ENCODE measurements at regions not wholly inside any gene's neighbourhood (a gene's known extent, or its start where the extent isn't known, plus 50 kb on each side); places are given as distances from the start of the nearest gene placed in this dataset.
"Not testable (repeated sequence)": the region's sequence is repeated elsewhere in the genome, so short reads cannot be mapped to it uniquely, and the experiment has no call there.

DNA sequence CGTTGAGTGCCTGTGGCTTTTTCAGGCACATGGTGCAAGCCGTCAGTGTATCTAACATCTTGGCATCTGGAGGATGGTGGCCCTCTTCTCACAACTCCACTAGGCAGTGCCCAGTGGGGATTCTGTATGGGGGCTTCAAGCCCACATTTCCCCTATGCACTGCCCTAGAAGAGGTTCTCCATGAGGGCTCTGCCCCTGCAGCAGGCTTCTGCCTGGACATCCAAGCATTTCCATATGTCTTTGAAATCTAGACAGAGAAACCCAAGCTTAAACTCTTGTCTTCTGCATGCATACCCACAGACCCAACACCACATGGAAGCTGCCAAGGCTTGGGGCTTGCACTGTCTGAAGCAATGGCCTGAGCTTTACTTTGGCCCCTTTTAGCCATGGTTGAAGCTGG is 146.4 kb downstream of the ARL4A start:
- no peak for DNase-seq

DNA sequence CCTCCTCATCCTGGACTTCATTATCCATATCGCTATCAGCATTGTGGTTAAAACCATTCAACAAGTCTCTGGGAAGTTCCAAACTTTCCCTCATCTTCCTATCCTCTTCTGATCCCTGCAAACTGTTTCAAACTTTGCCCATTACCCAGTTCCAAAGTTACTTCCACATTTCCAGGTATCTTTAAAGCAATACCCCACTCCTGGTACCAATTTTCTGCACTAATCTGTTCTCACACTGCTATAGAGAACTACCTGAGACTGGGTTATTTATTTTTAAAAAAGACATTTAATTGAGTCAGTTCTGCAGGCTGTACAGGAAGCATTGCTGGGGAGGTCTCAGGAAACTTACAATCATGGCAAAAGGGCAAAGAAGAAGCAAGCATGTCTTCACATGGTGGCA is 147.3 kb downstream of the ARL4A start:
- no peak for DNase-seq

DNA sequence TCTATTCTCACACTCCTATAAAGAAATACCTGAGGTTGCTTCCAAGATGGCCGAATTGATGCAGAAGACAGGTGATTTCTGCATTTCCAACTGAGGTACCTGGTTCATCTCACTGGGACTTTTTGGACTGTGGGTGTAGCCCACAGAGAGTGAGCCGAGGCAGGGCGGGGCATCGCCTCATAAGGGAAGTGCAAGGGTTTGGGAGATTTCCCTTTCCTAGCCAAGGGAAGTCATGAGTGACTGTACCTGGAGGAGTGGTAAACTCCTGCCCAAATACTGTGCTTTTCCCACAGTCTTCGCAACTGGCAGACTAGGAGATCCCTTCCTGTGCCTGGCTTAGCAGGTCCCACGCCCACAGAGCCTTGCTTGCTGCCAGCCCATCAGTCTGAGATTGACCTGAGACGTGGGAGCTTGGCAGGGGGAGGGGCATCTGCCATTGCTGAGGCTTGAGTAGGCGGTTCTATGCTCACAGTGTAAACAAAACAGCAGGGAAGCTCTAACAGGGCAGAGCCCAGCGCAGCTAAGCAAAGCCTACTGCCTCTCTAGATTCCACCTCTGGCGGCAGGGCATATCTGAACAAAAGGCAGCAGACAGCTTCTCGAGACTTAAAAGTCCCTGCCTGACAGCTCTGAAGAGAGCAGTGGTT is 152.2 kb downstream of the ARL4A start:
- no peak for DNase-seq

DNA sequence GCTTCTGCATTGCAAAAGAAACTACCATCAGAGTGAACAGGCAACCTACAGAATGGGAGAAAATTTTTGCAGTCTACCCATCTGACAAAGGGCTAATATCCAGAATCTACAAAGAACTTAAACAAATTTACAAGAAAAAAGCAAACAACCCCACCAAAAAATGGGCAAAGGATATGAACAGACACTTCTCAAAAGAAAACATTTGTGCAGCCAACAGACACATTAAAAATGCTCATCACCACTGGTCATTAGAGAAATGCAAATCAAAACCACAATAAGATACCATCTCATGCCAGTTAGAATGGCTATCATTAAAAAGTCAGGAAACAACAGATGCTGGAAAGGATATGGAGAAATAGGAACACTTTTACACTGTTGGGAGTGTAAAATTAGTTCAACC is 157.3 kb downstream of the ARL4A start:
- DNase-seq: not testable (repeated sequence)

DNA sequence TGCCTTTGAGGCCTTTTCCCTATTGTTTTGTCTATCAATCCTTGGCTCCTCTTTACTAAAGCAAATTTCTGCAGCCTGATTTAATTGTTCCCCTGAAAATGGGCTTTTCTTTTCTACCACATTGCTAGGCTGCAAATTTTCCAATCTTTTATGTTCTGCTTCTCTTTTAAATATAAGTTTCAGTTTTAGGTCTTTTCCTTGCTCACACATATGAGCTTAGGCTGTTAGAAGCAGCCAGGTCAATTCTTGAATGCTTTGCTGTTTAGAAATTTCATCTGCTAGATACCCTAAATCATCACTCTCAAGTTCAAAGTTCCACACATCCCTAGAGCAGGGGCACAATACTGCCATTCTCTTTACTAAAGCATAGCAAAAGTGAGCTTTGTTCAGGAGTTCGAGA is 159.6 kb downstream of the ARL4A start:
- no peak for DNase-seq

DNA sequence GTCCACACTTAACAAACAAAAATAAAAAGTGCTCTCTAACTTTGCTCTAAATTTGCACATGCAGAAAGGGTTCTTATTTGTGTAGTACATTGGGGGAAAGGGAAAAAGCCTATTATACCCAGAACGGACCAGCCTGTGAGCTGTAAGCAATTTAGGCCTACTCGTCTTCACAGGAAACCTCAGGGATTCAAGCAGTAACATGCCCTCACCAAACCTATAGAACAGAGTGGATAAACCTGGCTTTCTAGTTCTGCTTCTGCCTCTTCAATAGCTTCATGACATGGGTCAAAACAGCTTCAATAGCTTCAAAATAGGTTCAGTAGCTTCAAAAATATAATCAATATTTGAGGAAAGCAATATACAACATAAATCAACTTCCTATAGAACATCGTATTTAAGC is 163.7 kb downstream of the ARL4A start:
- DNase-seq: no peak

DNA sequence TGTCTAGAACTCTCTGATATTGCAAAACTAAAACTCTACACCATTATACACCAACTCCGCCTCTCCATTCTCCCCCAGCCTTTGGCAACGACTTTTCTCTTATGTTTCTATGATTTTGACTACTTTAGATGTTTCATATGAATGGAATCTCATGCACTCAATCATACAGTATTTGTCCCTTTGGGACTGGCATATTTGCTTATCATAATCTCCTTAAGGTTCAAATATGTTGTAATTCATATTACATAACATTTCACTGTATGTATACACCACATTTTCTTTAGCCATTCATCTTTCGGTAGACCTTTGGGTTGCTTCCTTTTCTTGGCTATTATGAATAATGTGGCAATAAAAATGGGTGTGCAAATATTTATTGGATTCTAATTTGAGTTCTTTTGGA is 164.4 kb downstream of the ARL4A start:
- no peak for DNase-seq

DNA sequence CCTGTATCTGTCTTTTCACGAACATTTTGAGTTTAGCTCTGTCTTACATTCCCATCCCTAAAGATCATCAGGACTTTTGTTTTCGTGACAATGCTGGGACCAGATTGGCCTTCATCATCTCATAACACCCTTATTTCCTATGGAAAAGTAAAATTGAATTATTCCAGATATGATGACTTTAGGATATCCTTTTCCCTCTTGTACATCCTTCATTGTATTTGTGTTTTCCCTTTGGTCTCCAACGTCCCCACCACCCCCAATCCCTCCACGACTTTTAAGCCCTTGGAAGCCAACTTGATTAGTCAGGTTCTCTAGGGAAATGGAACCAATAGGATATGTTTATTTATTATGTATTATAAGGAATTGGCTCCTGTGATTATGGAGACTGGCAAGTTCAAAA is 167.6 kb downstream of the ARL4A start:
- no peak for DNase-seq

DNA sequence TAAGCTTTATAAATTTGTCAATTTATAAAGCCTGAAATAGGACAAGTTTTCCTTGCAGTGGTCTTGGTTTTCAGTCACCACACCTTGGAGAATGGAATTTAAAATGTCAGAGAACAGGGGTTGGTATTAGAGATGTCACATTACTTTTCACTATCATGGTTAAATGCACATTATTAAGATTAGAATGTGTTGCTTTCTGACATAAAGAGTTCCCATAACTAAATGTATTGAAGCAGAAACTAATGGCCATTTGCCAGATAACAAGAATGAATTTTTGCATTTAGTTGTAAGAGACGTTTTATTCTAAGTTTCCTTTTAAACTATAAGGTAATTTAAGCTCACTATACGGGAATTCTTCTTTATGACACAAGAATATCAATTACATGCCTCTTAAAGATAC is 172.3 kb downstream of the ARL4A start:
- DNase-seq: no peak

DNA sequence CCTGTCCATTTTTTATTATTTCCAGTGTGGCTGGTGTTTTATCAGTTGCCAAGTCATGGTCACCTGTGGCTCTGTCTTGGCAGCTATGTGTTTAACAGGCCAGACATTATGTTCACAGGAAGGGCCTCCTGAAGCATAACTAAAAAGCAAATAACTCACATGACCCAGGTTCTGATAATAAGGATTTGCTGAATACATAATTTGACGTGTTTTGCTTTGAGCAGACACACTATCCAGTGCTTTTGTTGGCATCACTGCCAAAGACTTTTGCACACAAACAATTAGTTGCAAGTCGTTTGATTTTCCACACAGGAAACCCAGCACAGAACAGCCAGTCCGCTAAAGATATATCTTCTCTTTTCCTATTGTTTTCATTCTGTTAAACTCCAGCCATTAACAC is 173.6 kb downstream of the ARL4A start:
- DNase-seq: no peak

DNA sequence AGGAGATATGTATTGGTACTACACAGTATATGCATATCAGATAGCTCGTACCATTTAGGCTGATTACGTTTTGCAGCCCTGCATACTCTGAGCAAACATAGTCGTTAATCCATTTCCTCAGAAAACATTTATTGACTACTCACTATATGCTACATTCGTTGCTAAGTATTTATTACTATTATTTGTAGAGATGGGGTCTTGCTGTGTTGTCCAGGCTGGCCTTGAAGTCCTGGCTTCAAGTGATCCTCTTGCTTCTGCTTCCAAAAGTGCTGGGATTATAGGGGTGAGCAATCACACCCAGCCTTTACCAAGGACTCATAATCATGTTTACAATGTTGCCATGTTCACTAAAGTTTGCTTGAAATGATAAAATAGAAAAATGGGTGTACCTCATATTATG is 174.7 kb downstream of the ARL4A start:
- no peak for DNase-seq

DNA sequence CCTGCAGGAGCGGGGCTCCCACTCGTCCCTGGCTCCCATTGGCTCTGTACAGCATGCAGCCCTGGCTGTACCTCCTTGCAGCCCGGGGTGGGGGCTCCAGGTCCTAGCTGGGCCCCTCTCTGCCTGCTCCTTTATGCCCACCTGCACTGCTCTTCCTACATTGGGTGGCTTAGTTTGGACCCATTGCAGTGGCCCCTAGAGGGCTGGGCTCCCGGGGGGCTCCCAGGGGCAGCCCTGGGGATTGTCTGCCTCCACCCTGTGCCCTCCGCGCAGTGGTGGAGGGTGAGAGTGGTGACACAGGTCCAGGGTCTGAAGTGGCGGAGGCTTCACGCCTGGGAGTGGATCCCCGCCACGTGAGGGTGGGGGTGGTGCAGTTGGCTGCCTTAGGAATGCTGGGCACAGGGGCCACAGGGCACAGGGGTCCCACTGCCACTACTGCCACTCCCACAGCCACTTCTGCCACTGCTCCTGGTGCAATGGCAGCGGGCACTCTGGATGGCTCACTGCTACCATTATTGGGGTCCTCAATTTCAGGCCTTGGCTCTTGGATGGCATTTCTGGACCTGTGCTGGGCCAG is 177.1 kb downstream of the ARL4A start:
- no peak for DNase-seq

DNA sequence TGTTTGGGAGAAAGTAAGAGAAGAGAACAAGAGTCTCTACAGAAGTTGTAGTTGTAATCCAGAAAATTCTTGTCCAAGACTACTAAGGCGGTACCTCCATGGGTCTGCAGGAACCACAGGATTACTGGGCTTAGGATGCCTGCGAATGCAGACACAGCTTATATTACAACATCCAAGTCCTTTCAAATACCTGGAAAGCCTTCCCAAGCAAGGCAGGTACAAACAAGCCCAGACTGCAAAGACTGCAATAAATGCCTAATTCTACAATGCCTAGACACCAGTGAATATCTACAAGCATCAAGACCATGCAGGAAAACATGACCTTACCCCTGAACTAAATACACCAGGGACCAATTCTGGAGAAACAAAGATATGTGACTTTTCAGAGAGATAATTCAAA is 178.2 kb downstream of the ARL4A start:
- DNase-seq: no peak

DNA sequence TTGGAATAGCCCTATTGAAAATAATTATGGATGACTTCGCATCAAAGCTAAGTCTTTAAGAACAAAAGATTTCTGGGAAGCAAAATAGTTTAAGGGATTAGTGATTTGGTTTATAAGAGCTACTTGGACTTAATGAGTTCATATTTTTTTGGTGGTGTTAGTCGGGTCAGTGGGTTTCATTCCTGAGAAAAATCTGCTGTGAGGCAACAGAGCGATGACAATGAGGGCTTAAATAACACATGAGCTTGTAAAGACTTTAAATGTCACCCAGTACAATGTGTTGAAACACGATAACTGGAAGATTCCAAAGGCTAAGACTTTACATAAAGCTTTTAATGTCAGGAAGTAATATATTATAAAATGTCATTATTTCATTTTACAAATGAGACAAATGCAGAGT is 178.8 kb downstream of the ARL4A start:
- DNase-seq: no peak

DNA sequence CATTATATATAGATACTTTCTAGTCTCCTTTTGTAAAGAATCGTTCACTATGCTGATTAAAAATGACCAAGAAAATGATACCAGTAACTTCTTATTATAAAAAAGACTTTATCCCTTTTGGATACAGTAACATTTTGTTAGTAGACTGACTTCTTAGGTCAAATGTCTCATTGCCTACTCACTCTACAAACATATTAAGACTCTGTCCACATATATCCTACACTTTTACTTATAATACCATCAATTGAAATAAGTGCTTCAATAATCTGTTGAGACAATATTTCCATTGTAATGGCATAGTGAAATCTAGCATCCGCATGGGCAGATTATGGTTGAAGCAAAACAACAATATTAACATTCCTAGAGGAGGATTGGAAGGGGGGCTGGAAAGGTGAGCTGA is 180.6 kb downstream of the ARL4A start:
- no peak for DNase-seq

DNA sequence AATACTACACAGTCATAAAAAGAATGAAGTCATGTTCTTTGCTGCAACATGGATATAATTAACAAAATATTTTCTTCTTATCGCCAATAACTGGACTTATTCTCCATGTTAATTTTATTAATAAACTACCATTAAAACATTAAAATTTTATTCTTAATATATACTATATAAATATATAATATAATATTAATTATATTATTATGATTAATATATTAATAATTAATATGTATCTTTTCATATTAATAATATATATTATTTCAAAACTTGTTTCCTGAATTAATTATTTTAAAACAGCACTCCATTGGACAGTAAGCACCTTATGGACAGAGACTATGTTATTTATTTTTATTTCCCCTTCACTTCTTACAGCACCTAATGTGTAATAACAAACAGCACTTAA is 182.8 kb downstream of the ARL4A start:
- no peak for DNase-seq

DNA sequence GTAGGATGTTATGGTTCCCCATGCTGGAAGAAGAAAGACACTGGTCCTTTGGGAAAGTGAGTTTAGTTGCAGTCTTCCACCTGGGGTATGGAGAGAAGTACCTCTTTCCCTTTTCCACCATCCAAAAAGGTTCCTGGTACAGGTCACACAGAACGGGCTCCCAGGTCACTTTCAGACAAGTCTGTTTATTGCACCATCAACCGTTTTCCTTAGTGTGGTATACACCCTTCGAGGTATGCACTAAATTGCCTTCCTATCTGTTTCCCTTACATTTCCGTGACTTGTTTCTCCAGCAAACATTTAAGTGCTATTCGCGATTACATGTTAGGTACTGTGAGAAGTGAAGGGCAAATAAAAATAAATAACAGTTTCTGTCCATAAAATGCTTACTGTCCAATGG is 185.1 kb downstream of the ARL4A start:
- DNase-seq: no peak

DNA sequence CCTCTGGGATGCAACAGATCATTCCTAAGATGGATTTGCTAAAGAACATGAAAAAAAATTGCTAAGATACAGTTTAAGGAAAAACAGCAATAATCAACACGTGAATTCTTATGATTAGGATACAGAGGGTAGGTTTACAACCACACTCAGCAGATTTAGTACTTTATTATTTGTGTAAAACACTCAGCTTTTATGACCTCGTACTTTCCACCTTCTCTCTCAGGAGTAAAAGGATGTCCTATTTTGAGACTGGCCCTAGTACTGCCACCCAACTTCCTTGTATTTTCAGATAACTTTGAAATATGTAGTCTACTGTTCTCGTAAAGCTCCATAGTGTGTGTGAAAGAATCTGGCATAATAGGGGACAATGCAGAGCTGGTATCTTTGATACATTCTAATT is 186.1 kb downstream of the ARL4A start:
- no peak for DNase-seq

DNA sequence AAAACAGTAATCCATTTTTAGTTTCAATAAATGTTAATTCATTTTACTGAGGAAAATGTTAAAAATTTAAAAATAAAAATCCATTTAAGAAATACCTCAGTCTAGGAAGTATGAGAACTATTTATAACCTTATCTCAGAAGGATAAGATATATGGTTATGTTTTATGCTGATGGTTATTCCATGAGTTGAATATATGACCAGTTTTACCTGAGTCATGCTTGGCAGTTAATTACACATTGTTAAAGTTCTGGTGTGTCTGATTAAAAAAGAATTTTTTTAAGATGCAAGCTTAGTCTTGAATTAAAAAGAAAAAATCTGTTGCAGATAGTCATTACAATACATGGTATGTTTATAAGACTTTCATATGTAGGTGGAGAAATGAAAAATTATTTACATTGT is 191.7 kb downstream of the ARL4A start:
- DNase-seq: no peak

DNA sequence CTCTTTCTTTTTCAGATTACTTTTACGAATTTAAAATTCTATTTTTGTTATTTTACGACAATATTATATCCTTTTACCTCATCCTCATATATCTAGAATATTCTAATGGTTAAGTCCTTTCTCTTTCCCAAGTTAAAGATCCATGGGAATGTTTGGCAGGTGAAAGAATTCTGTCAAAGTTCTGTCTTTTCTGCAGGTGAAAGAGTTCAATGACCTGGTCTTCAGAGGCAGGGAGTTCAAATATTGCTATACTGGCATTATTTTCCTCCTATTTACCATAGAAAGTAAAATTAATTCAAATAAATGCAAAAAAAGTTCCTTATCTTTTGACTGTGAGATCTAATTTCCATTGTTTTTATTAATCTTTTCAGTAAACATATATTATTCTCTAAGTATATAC is 194.3 kb downstream of the ARL4A start:
- no peak for DNase-seq

DNA sequence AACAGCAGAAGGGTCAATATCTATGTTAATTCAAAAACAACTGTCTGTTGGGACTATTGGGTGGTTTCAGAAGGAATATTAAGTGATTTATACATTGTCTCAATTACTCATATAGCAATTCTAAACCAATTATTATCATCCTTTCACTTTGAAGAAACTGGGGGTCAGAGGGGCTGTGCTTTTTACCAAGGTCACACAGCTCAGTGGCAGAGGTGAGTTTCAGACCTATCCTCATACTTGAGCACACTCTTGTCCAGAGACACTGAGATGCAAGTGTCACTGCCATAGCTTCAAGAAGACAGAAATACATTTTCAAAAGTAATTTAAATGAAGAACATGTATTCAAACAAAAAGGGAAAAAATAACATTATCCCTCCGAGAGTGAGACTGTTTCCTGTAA is 195.3 kb downstream of the ARL4A start:
- DNase-seq: no peak

DNA sequence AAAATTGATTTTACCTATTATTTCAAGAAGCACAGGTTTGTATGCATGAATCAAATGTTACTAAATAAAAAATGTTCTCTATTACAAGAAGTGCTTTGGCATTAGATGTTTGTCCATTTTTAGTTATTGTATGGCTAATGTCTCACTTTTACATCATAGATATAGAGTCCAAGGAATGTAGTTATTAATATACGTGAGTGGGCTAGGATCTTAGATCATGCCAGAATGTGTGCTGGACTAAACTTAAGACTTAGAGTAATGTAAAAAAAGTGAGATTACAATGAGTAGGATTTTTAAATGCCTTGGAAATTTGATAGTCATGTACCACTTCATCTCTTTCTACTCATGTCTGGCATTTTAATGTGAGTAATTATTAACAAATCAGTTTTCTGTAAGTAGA is 196.6 kb downstream of the ARL4A start:
- no peak for DNase-seq

DNA sequence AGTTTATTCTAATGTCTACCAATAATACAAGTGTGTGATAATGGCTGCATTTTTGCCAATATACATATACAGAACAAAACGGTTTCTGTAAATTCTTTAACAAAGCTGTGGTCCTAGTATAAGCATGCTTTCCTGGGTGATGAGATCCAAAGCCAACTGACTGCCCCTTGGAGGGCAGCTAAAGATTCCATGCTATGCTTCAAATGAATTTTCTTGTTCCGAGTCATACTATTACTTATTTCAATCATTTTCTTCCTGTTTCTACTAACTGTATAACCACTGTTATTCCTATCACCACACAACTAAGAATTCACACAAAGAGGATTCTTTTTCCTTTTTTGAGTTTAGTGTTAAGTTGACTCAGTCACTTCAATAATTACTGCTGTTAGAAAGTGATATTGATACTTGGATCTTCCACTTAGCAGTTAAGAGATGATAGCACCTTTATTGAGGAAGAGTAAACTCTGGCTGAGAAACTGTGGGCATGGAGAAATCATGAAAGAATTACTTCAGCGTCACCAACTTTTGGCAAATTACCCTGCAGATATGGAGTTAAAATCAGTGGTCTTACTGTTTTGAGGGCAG is 197.5 kb downstream of the ARL4A start:
- no peak for DNase-seq

DNA sequence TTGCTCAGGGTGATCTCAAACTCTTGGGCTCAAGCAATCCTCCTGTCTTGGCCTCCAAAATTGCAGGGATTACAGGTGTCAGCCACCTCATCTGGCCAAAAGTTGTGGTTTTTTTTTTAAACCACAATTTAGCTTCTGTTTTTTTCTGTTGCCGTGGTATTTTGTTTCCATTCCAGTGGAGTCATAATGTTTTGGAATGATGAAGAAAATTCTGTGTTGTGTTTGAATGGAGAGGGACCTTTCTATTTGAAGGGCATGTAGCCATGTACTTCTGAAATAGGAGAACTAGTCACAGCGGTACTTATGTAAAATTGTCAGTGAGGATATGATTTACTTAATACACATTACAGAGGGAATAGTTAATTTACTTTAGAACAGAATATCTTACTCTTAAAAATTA is 201.3 kb downstream of the ARL4A start:
- peak in 1 of 5 experiments; percentile 1 for DNase-seq

DNA sequence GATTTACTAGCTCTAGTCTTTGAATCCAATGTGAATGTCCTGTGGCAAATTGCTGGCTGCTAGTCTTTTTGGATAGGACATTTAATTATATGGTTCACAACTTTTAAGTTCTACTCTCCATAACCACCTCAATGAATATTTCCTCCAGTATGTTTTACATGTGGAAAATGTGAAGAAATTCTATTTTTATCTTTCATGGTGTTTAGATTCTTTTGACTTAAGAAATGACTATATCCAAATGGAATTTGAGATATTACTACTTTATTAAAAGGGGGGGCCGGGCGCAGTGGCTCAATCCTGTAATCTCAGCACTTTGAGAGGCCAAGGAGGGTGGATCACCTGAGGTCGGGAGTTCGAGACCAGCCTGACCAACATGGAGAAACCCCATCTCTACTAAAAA is 202.0 kb downstream of the ARL4A start:
- DNase-seq: no peak

Data from T-helper 2 cell (primary cell).